Upper lobe of left lung (tissue), 6 donors: ENCODE measurements at regions not wholly inside any gene's neighbourhood (a gene's known extent, or its start where the extent isn't known, plus 50 kb on each side); places are given as distances from the start of the nearest gene placed in this dataset.
A peak's percentile ranks its signal among the peaks of the same experiment; 100 is the strongest.
"Not testable (repeated sequence)": the region's sequence is repeated elsewhere in the genome, so short reads cannot be mapped to it uniquely, and the experiment has no call there.

Source experiments
- ATAC-seq, 2 donors: fragments of 200-7000 bp; cut with Tn5 transposase; one replicate each; pipeline ENCODE4 v1.9.1; 2022; ENCODE audit warnings: mild to moderate bottlenecking in 2 of 2, moderate library complexity in 2 of 2; ENCODE audit not compliant: low FRiP score in 2 of 2
- DNase-seq, 2 donors: peaks; one replicate each; pipeline ENCODE4 v3.0.0-alpha.2; 2019 to 2020
- H3K27ac ChIP-seq, 4 donors: fragments of 200-600 bp; sonication (generic); one replicate each; pipeline ENCODE4 v1.5.1; 2016 to 2019
- H3K27me3 ChIP-seq, 4 donors: fragments of 200-600 bp; sonication (generic); one replicate each; pipeline ENCODE4 v1.5.1; 2017 to 2019
- H3K36me3 ChIP-seq, 4 donors: fragments of 200-600 bp; sonication (generic); one replicate each; pipeline ENCODE4 v1.5.1; 2016 to 2019
- H3K4me1 ChIP-seq, 4 donors: fragments of 200-600 bp; sonication (generic); one replicate each; pipeline ENCODE4 v1.5.1; 2018 to 2019
- H3K4me3 ChIP-seq, 4 donors: fragments of 200-600 bp; sonication (generic); one replicate each; pipeline ENCODE4 v1.5.1; 2017 to 2019; ENCODE audit warnings: mild to moderate bottlenecking in 2 of 4, moderate library complexity in 1 of 4
- H3K9me3 ChIP-seq, 4 donors: fragments of 200-600 bp; sonication (generic); one replicate each; pipeline ENCODE4 v1.5.1; 2018 to 2019
- CTCF ChIP-seq, 6 experiments: fragments of 450-650 bp in 4 of 6; fragments of 200-600 bp in 2 of 6; sonication (generic) in 2 of 6; IDR thresholded peaks; one replicate each; pipeline ENCODE4 v1.5.1; 2016 to 2019; ENCODE audit warnings: antibody characterized with exemption in 6 of 6
- EP300 ChIP-seq, 4 donors: sonication (generic); formaldehyde crosslinking; IDR thresholded peaks; one replicate each; pipeline ENCODE4 v1.5.1; 2017; ENCODE audit warnings: antibody characterized with exemption in 4 of 4, control low read depth in 2 of 4
- POLR2A ChIP-seq, 4 donors: fragments of 450-650 bp; IDR thresholded peaks; one replicate each; pipeline ENCODE4 v1.5.1; 2016 to 2017; ENCODE audit warnings: antibody characterized with exemption in 4 of 4, mild to moderate bottlenecking in 2 of 4
- POLR2AphosphoS5 ChIP-seq, 2 donors: sonication (generic); formaldehyde crosslinking; IDR thresholded peaks; one replicate each; pipeline ENCODE4 v1.5.1; 2017; ENCODE audit warnings: antibody characterized with exemption in 2 of 2
- WGBS, 2 donors: methylation state at CpG; one replicate each; pipeline ENCODE4 v1.1.5; 2017 to 2018; 5-methylcytosine and 5-hydroxymethylcytosine counted together
- donor health status: DM: no; HTN: no; CAD: no; lungs with moderate emphysema.
- donor health status: DM: no; HTN: yes; CAD: no; lungs with severe emphysema.

- Histone ChIP-seq H3K27me3 (no peaks in the 10 kb centered on the region), H3K9me3 (peaks cover 0 to 13% (median 0%) of the 10 kb centered on the region in 4 donors), H3K4me3 (no peak overlapping the region), H3K36me3 (no peaks in the 10 kb centered on the region), H3K27ac (no peak overlapping the region), H3K4me1 (no peaks in the 10 kb centered on the region)
- ATAC-seq (no peak), DNase-seq (no peak)
- TF ChIP-seq EP300 (IDR thresholded peaks at IDR 0.05) (no peak), CTCF (IDR thresholded peaks at IDR 0.05) (no peak), POLR2AphosphoS5 (IDR thresholded peaks at IDR 0.05) (no peak), POLR2A (IDR thresholded peaks at IDR 0.05) (no peak)
- WGBS, 2 donors, result 43 to 45% methylated on average over 6 of the region's 6 CpGs
Observed at GRCh38 chr1:115507901-115508300, 133.9 kb upstream of the VANGL1 start.

- DNase-seq, result no peak
- Histone ChIP-seq H3K9me3 (peaks cover 0 to 9% (median 0%) of the 10 kb centered on the region in 4 donors), H3K27ac (no peak overlapping the region), H3K4me3 (no peak overlapping the region), H3K4me1 (no peaks in the 10 kb centered on the region), H3K36me3 (no peaks in the 10 kb centered on the region), H3K27me3 (no peaks in the 10 kb centered on the region)
- ATAC-seq, result peak; percentile 55 to 57
- WGBS, 2 donors, result 42 to 45% methylated on average over 10 of the region's 10 CpGs
- no peak for TF ChIP-seq CTCF (IDR thresholded peaks at IDR 0.05)
- no peak for TF ChIP-seq POLR2A (IDR thresholded peaks at IDR 0.05)
- TF ChIP-seq POLR2AphosphoS5 (IDR thresholded peaks at IDR 0.05), result no peak
- no peak for TF ChIP-seq EP300 (IDR thresholded peaks at IDR 0.05)
Observed at GRCh38 chr1:115506924-115507589, 134.7 kb upstream of the VANGL1 start.

- Histone ChIP-seq H3K9me3 (peaks cover 0 to 4% (median 0%) of the 10 kb centered on the region in 4 donors), H3K27me3 (no peaks in the 10 kb centered on the region), H3K27ac (no peak overlapping the region), H3K4me1 (no peaks in the 10 kb centered on the region), H3K36me3 (no peaks in the 10 kb centered on the region), H3K4me3 (no peak overlapping the region)
- DNase-seq (no peak), ATAC-seq (no peak)
- TF ChIP-seq EP300 (IDR thresholded peaks at IDR 0.05) (no peak), CTCF (IDR thresholded peaks at IDR 0.05) (no peak), POLR2A (IDR thresholded peaks at IDR 0.05) (no peak), POLR2AphosphoS5 (IDR thresholded peaks at IDR 0.05) (no peak)
- WGBS, 2 donors, result 35 to 50% methylated on average over 6 to 8 of the region's 8 CpGs
Observed at GRCh38 chr1:115506518-115506917, 135.3 kb upstream of the VANGL1 start.

- Histone ChIP-seq H3K4me1 (no peaks in the 10 kb centered on the region), H3K9me3 (no peaks in the 10 kb centered on the region), H3K4me3 (no peak overlapping the region), H3K27ac (no peak overlapping the region), H3K27me3 (no peaks in the 10 kb centered on the region), H3K36me3 (no peaks in the 10 kb centered on the region)
- no peak for DNase-seq
- no peak for ATAC-seq
- TF ChIP-seq POLR2A (IDR thresholded peaks at IDR 0.05), result no peak
Observed at GRCh38 chr1:115505148-115505571, 136.6 kb upstream of the VANGL1 start.

GRCh38 chr1:115502183-115502582 is 139.6 kb upstream of the VANGL1 start:
- not testable (repeated sequence) for ATAC-seq, H3K27me3 ChIP-seq, H3K9me3 ChIP-seq, H3K27ac ChIP-seq, H3K4me1 ChIP-seq, H3K4me3 ChIP-seq, DNase-seq, H3K36me3 ChIP-seq
- 75 to 88% methylated on average over 3 to 4 of the region's 4 CpGs for WGBS, 2 donors

- DNase-seq (no peak), ATAC-seq (no peak)
- Histone ChIP-seq H3K4me3 (no peak overlapping the region), H3K36me3 (no peaks in the 10 kb centered on the region), H3K27me3 (no peaks in the 10 kb centered on the region), H3K4me1 (no peaks in the 10 kb centered on the region), H3K9me3 (no peaks in the 10 kb centered on the region), H3K27ac (no peak overlapping the region)
- TF ChIP-seq POLR2AphosphoS5 (IDR thresholded peaks at IDR 0.05), result no peak
- no peak for TF ChIP-seq CTCF (IDR thresholded peaks at IDR 0.05)
- TF ChIP-seq POLR2A (IDR thresholded peaks at IDR 0.05), result no peak
- no peak for TF ChIP-seq EP300 (IDR thresholded peaks at IDR 0.05)
- 60 to 80% methylated on average over 1 of the region's 1 CpG for WGBS, 2 donors
Observed at GRCh38 chr1:115501476-115501875, 140.3 kb upstream of the VANGL1 start.
